ENCODE measurements at regions not wholly inside any gene's neighbourhood (a gene's known extent, or its start where the extent isn't known, plus 50 kb on each side); places are given as distances from the start of the nearest gene placed in this dataset.
"Not testable (repeated sequence)": the region's sequence is repeated elsewhere in the genome, so short reads cannot be mapped to it uniquely, and the experiment has no call there.

DNA sequence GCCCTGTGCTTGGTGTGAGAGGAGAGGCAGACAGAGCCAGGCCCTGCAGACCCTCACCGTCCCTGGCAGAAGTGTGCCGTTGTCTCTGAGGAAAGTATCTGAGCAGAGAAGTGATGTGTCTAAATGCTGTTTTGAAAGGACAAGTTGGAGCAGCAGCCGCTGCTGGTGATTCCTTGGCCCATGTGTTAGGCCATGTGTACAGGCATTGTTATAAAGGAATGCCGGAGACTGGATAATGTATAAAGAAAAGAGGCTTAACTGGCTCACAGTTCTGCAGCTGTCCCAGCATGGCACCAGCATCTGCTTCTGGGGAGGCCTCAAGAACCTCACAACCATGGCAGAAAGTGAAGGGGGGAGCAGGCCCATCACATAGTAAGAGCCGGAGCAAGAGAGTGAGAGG is 334.6 kb upstream of the ATP10A start:
- no peak for DNase-seq (ENCODE audit: low read depth in 4 of 4, low spot score in 3 of 4)

GRCh38 chr15:26197060-26197459 is 333.9 kb upstream of the ATP10A start:
- DNase-seq (ENCODE audit: low read depth in 4 of 4, low spot score in 3 of 4): no peak

DNA sequence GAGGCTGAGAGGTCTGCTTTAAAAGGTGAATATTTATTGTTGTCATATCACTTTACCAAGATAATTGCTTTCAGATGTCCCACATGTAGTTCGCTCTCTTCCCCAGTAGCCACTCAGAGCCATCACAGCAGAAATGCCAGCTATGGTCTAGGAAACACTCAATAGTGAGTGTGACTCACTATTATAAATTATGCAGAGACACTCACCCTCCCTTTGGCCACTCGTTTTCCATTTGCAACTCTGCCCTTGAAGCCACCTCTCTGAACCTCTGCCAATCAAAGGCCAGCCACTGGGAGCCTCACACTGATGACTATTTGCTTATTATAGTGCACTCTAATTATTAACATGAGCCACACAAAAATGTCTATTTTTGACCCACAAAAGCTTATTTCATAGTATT is 328.1 kb upstream of the ATP10A start:
- no peak for DNase-seq (ENCODE audit: low read depth in 4 of 4, low spot score in 3 of 4)

DNA sequence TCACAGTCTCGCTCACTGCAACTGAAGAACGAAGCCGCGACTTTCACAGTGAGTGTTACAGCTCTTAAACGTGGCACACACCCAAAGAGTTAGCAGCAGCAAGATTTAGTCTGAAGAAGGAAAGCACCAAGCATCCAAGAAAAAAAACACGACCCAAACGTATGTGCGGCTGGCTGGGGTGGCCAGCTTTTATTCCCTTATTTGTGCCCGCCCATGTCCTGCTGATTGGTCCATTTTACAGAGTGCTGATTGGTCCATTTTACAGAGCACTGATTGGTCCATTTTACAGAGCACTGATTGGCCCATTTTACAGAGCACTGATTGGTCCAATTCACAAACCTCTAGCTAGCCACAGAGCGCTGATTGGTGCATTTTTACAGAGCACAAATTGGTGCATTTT is 323.0 kb upstream of the ATP10A start:
- DNase-seq (ENCODE audit: low read depth in 4 of 4, low spot score in 3 of 4): not testable (repeated sequence)

DNA sequence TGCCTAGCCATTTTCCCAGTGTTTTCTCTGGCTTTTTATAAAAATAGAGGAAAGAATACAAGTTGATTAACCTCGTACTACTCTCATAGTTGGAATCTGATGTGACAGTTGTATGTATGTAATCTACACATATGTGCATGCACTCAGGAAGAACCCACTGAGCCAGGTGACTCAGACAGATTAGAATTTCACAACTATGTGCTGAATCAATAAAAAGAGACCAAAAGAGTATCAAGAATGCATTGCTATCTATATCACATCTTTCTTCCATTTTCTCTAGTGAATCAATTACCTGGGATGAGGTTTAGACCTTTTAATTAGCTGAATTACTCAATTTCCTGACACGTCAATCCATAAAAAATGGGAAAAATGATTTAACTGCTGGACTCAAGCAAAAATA is 319.3 kb upstream of the ATP10A start:
- DNase-seq (ENCODE audit: low read depth in 4 of 4, low spot score in 3 of 4): no peak

- no peak for DNase-seq (ENCODE audit: low read depth in 4 of 4, low spot score in 3 of 4)
Measured at GRCh38 chr15:26179906-26180305, 316.8 kb upstream of the ATP10A start.

GRCh38 chr15:26178640-26179220 is 315.6 kb upstream of the ATP10A start:
- no peak for DNase-seq (ENCODE audit: low read depth in 4 of 4, low spot score in 3 of 4)

GRCh38 chr15:26177816-26178215 is 314.7 kb upstream of the ATP10A start:
- DNase-seq (ENCODE audit: low read depth in 4 of 4, low spot score in 3 of 4): no peak

GRCh38 chr15:26176831-26177230 is 313.7 kb upstream of the ATP10A start:
- DNase-seq (ENCODE audit: low read depth in 4 of 4, low spot score in 3 of 4): no peak

GRCh38 chr15:26171266-26171665 is 308.1 kb upstream of the ATP10A start:
- no peak for DNase-seq (ENCODE audit: low read depth in 4 of 4, low spot score in 3 of 4)

GRCh38 chr15:26166429-26166828 is 303.3 kb upstream of the ATP10A start:
- DNase-seq (ENCODE audit: low read depth in 4 of 4, low spot score in 3 of 4): no peak

DNA sequence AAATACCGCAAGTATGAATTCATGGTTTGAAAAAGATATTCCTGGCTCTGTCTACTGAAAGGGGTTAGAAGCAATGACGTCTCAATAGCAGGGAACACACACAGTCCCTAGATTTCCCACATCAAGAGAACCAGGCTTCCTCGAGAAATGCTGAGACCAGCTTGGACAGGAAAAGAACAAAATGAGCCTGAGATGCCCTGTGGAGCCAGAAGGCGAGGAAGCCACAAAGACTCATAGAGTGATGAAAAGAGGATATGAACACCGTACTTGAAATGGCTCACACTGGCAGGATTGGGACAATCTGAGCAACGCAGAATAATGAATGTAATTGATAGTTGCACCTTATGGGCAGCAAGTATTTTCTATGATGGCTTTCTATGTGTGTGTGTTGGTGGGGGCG is 302.4 kb upstream of the ATP10A start:
- DNase-seq (ENCODE audit: low read depth in 4 of 4, low spot score in 3 of 4): no peak

- no peak for DNase-seq (ENCODE audit: low read depth in 4 of 4, low spot score in 3 of 4)
Measured at GRCh38 chr15:26160343-26160742, 297.2 kb upstream of the ATP10A start.

DNA sequence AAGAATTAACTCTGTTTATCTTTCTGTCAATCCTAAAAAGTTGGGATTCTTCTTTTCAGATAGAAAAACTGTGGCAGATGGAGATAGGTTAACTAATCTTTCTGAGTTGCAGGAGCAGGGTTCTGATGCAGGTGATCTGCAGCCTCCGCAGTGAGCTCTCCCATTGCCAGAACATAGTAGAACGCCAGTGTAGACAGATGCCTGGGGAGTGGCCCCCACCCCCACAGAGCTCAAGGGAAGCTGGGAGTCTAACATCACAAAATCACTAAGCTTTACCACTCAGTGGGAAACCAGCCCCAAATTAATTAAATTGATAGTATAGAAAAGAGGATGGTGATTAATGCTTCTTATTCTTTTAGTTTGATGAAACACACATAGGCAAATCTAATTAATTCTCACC is 295.0 kb upstream of the ATP10A start:
- no peak for DNase-seq (ENCODE audit: low read depth in 4 of 4, low spot score in 3 of 4)

- no peak for DNase-seq (ENCODE audit: low read depth in 4 of 4, low spot score in 3 of 4)
Measured at GRCh38 chr15:26157081-26157480, 294.0 kb upstream of the ATP10A start.

DNA sequence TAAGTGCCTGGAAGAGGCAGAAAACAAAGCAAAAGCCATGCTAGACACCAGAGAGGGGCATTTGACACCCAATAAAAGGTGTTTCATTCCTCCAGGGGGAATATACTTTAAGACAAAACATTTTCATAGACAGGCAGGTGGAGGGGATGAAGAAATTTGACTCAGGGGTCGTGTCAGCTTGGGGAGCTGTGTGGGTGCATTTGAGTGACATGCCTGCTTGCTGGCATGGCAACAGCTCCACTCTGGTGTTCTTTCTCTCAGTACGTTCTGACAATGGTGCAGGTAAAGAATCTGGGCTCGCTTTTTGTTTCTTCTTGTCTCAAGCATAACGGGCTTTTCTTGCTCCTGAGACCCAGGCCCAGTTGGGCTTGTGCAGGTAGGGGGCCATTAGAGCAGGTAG is 292.9 kb upstream of the ATP10A start:
- DNase-seq (ENCODE audit: low read depth in 4 of 4, low spot score in 3 of 4): no peak

DNA sequence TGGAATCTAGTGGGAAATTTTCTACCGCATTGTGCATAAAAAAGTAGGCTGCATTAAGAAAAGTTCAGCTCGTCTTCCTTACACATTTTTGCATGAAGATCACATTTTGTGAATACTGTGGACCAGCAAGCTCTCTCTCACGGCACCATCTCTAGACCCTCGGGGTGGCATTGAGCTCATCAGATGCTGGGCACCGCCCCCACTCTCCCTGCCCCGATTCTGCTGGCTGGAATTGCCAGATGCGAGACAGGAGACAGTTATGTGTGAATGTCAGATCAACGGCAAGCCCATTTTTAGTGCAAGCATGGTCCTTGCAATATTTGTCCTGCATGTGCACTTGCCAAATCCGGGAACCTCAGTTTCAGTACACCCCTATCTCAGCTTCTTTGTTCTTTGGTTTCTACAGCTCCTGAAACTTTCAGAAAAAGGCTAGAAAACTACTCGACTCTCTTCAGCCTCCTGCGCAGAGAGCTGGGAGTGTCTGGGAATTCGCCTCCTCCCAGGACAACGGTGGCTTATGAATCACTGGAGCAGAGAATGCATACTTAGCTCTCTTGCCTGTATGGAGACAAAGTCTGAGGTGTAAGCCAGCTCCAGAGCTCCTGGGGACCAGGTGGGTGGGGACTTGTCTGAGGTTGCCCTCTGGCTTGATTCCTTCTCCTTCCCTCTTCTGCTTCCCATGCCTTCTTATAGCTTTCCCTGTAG is 285.2 kb upstream of the ATP10A start:
- DNase-seq (ENCODE audit: low read depth in 4 of 4, low spot score in 3 of 4): no peak

- DNase-seq (ENCODE audit: low read depth in 4 of 4, low spot score in 3 of 4): no peak
Measured at GRCh38 chr15:26146202-26146601, 283.1 kb upstream of the ATP10A start.

- DNase-seq (ENCODE audit: low read depth in 4 of 4, low spot score in 3 of 4): no peak
Measured at GRCh38 chr15:26145796-26146195, 282.7 kb upstream of the ATP10A start.

DNA sequence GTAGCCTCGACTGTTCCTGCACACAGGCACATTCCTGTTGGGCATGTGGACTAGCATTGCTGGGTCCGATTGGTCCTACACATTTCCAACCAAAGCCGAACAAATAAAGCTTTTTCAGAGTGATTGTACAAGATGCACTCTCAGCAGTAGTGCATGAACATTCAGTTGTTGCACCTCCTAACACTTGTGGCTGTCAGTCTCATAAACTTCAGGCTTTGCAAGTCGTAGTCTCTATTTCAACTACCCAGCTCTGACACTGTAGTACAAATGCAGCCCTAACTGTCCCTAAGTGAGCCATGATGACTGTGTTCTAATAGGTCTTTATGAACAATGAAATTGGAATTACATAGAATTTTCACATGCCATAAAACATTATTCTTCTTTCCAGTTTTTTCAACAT is 281.7 kb upstream of the ATP10A start:
- no peak for DNase-seq (ENCODE audit: low read depth in 4 of 4, low spot score in 3 of 4)

DNA sequence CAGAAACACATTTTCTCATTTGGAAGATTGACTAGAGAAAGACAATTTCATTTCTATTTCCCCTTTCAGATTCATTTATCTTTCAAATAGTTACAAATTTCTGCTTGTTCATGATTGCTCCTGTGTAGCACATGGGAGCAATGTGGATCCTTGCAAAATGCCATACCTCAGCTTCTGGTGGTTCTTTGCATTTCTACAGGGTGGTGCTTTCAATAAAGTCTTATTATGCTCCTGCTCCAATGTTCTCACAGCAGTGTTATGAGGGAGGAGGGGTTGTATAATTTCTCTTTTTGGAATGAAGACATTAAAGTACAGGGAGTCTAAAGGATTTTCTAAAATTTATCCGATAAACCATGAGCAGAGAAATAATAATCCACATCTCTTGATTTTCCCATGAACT is 280.1 kb upstream of the ATP10A start:
- DNase-seq (ENCODE audit: low read depth in 4 of 4, low spot score in 3 of 4): no peak

- no peak for DNase-seq (ENCODE audit: low read depth in 4 of 4, low spot score in 3 of 4)
Measured at GRCh38 chr15:26134812-26135211, 271.7 kb upstream of the ATP10A start.

DNA sequence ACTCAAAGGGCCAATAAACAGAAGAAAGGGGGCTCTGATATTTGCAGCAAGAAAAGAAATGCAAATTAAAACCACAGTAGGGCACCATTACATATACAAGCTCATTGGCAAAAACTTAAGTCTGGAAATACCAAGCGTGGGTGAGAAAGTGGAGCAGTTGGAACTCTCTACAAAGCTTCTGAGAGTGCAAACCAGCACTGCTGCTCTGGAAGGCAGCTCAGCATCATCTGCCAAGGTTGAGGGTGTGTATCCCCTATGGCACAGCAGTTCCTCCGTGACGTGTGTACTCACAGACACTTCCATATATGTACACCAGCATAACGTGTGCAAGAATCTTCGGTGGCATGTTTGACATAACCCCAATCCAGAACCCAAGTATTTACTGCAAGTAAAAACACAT is 271.0 kb upstream of the ATP10A start:
- no peak for DNase-seq (ENCODE audit: low read depth in 4 of 4, low spot score in 3 of 4)
